K562 (cell line): ENCODE measurements at regions not wholly inside any gene's neighbourhood (a gene's known extent, or its start where the extent isn't known, plus 50 kb on each side); places are given as distances from the start of the nearest gene placed in this dataset.

ENCODE experiments used
- ATAC-seq: fragments of 200-7000 bp; cut with Tn5 transposase; 3 replicates; pipeline ENCODE4 v1.9.1; 2020; ENCODE audit warnings: moderate library complexity
- BruUV-seq: library from RNA; stranded (reverse); fragments of 400-500 nt; replicated peaks from 2 replicates; lab custom pipeline; 2021; lab: Mats Ljungman, UMichigan
- CTCF ChIA-PET: fragments of 300-600 bp; formaldehyde crosslinking; extraction: SDS; loops from one replicate; lab custom pipeline; 2021; ENCODE audit warnings: low intra/inter-chr PET ratio; lab: Yijun Ruan, JAX
- POLR2A ChIA-PET: fragments of 300-600, 350-650 bp; sonication (Branson Sonifier 250); formaldehyde crosslinking; extraction: SDS; loops from one replicate; lab custom pipeline; 2021; ENCODE audit warnings: antibody characterized with exemption, inconsistent platforms; lab: Yijun Ruan, JAX
- DNase-seq, 4 experiments: peaks; one replicate each; pipeline versions ENCODE4 v3.0.0 to v3.0.0-alpha.2; 2011 to 2018; ENCODE audit warnings: low spot score in 3 of 4, mixed read lengths in 3 of 4; ENCODE audit errors: extremely low read depth in 1 of 4
- FAIRE-seq: peaks from 2 replicates; lab custom pipeline; 2011; peaks lifted over from hg19 to GRCh38; lab: Jason Lieb, UNC
- H2AFZ ChIP-seq: 2 replicates; pipeline ENCODE4 v1.6.0; 2011; ENCODE audit warnings: low read depth, low read length, control low read depth, inconsistent platforms
- H3K27ac ChIP-seq: fragments of 200-600 bp; 3 replicates; pipeline ENCODE4 v1.8.0; 2011; ENCODE audit warnings: low read depth, mild to moderate bottlenecking, control low read depth, inconsistent platforms, low read length, moderate library complexity, mixed read lengths; ENCODE audit errors: extremely low read depth
- H3K27me3 ChIP-seq, 2 experiments: fragments of 300-600 bp in 1 of 2; 2 replicates in 1 of 2; 3 replicates in 1 of 2; pipeline versions ENCODE4 v1.6.0 to v1.8.0; 2011; ENCODE audit warnings: inconsistent platforms in 2 of 2, low read length in 2 of 2, mild to moderate bottlenecking in 1 of 2, mixed read lengths in 1 of 2, moderate library complexity in 1 of 2; ENCODE audit not compliant: control insufficient read depth in 2 of 2, insufficient read depth in 2 of 2
- H3K36me3 ChIP-seq: fragments of 300-600 bp; 3 replicates; pipeline ENCODE4 v1.8.0; 2011; ENCODE audit warnings: mild to moderate bottlenecking, low read length, inconsistent platforms; ENCODE audit not compliant: control insufficient read depth, insufficient read depth
- H3K4me1 ChIP-seq, 2 experiments: fragments of 200-600 bp in 1 of 2; replicated peaks in 1 of 2; 2 replicates in 1 of 2; 3 replicates in 1 of 2; pipeline versions ENCODE4 v1.5.1 to v1.8.0; 2011; ENCODE audit warnings: inconsistent platforms in 2 of 2, low read length in 2 of 2, mild to moderate bottlenecking in 1 of 2, mixed read lengths in 1 of 2, moderate library complexity in 1 of 2; ENCODE audit not compliant: control insufficient read depth in 2 of 2, insufficient read depth in 2 of 2
- H3K4me2 ChIP-seq: 2 replicates; pipeline ENCODE4 v1.6.1; 2011; ENCODE audit warnings: low read length, control low read depth, inconsistent platforms, mixed read lengths; ENCODE audit not compliant: insufficient read depth
- H3K4me3 ChIP-seq: fragments of 200-600 bp; sonication (generic), shearing (Covaris generic); 2 replicates; pipeline ENCODE4 v1.5.1; 2016; ENCODE audit warnings: control low read depth, inconsistent platforms
- H3K79me2 ChIP-seq: fragments of 200-600 bp; 3 replicates; pipeline ENCODE4 v1.8.0; 2011; ENCODE audit warnings: low read length, inconsistent platforms; ENCODE audit not compliant: control insufficient read depth, insufficient read depth
- H3K9ac ChIP-seq, 2 experiments: 2 replicates each; pipeline versions ENCODE4 v1.6.0 to v1.6.1; 2011; ENCODE audit warnings: low read depth in 2 of 2, low read length in 2 of 2, control low read depth in 1 of 2, inconsistent platforms in 1 of 2, mild to moderate bottlenecking in 1 of 2, mixed read lengths in 1 of 2; ENCODE audit not compliant: insufficient read depth in 1 of 2
- H3K9me1 ChIP-seq: one replicate; pipeline ENCODE4 v1.6.0; 2011; ENCODE audit warnings: inconsistent platforms, mild to moderate bottlenecking, low read length, moderate library complexity; ENCODE audit not compliant: control insufficient read depth, insufficient read depth
- H3K9me3 ChIP-seq: replicated peaks from 2 replicates; pipeline ENCODE4 v1.5.1; 2011; ENCODE audit warnings: low read depth, low read length, inconsistent platforms; ENCODE audit not compliant: control insufficient read depth, insufficient read depth
- H4K20me1 ChIP-seq: replicated peaks from 2 replicates; pipeline ENCODE4 v1.6.1; 2011; ENCODE audit warnings: low read length, inconsistent platforms, mixed read lengths; ENCODE audit not compliant: control insufficient read depth, insufficient read depth
- ATF3 ChIP-seq, 2 experiments: fragments of 450-650 bp in 1 of 2; sonication (generic) in 1 of 2; formaldehyde crosslinking in 1 of 2; IDR thresholded peaks in 1 of 2; conservative IDR thresholded peaks in 1 of 2; 2 replicates each; pipeline versions ENCODE4 v1.6.1 to v1.8.1; 2016 to 2023; ENCODE audit warnings: mild to moderate bottlenecking in 2 of 2, moderate library complexity in 2 of 2, inconsistent platforms in 1 of 2, missing genetic modification reagents in 1 of 2
- CEBPB ChIP-seq: fragments of 450-650 bp; IDR thresholded peaks from 2 replicates; pipeline ENCODE4 v1.6.1; 2016; ENCODE audit warnings: missing genetic modification characterization, missing compliant biosample characterization
- CHD4 ChIP-seq: fragments of 200-600 bp; sonication (generic); IDR thresholded peaks from 3 replicates; pipeline ENCODE4 v1.6.1; 2012; ENCODE audit warnings: low read depth, mild to moderate bottlenecking, mixed read lengths, low read length, inconsistent platforms; ENCODE audit not compliant: insufficient read depth, insufficient replicate concordance, poor library complexity, severe bottlenecking
- CSDE1 ChIP-seq, 2 experiments: fragments of 450-650 bp; IDR thresholded peaks; 2 replicates each; pipeline ENCODE4 v1.6.1; 2016; ENCODE audit warnings: mild to moderate bottlenecking in 1 of 2
- CTCF ChIP-seq, 3 experiments: IDR thresholded peaks in 2 of 3; conservative IDR thresholded peaks in 1 of 3; 2 replicates each; pipeline ENCODE4 v1.5.1; 2011 to 2012; ENCODE audit warnings: low read length in 3 of 3, mild to moderate bottlenecking in 3 of 3, control low read depth in 2 of 3, improper control_type of control experiment in 1 of 3, inconsistent platforms in 1 of 3, low read depth in 1 of 3, mixed read lengths in 1 of 3, moderate library complexity in 1 of 3; ENCODE audit not compliant: insufficient read depth in 2 of 3
- ETV6 ChIP-seq, 3 experiments: fragments of 150-350 bp in 1 of 3; sonication (generic) in 1 of 3; formaldehyde crosslinking in 1 of 3; IDR thresholded peaks; 2 replicates each; pipeline versions ENCODE4 v1.6.1 to v1.8.0; 2014 to 2022; ENCODE audit warnings: borderline replicate concordance in 2 of 3, low read depth in 2 of 3, antibody characterized with exemption in 1 of 3, low read length in 1 of 3, mild to moderate bottlenecking in 1 of 3, missing genetic modification reagents in 1 of 3
- EZH2 ChIP-seq: IDR thresholded peaks from 2 replicates; pipeline ENCODE4 v1.6.1; 2012; ENCODE audit warnings: low read depth, mild to moderate bottlenecking, inconsistent platforms, low read length, borderline replicate concordance
- HMG20A ChIP-seq: fragments of 450-650 bp; formaldehyde crosslinking; conservative IDR thresholded peaks from 2 replicates; pipeline ENCODE4 v1.4.0; 2020; ENCODE audit warnings: mild to moderate bottlenecking, mixed read lengths
- HMGXB4 ChIP-seq: sonication (generic); formaldehyde crosslinking; IDR thresholded peaks from 2 replicates; pipeline ENCODE4 v1.8.1; 2023; ENCODE audit warnings: mild to moderate bottlenecking, missing genetic modification reagents
- KDM4B ChIP-seq, 2 experiments: fragments of 450-650 bp in 1 of 2; sonication (generic) in 1 of 2; IDR thresholded peaks; 2 replicates each; pipeline ENCODE4 v1.6.1; 2016 to 2017; ENCODE audit warnings: borderline replicate concordance in 2 of 2, antibody characterized with exemption in 1 of 2, low read depth in 1 of 2, mild to moderate bottlenecking in 1 of 2
- MIER1 ChIP-seq: fragments of 450-650 bp; IDR thresholded peaks from 2 replicates; pipeline ENCODE4 v1.6.1; 2016; ENCODE audit warnings: antibody characterized with exemption, mild to moderate bottlenecking, low read depth
- PHF20 ChIP-seq: fragments of 450-650 bp; IDR thresholded peaks from 2 replicates; pipeline ENCODE4 v1.6.1; 2018; ENCODE audit not compliant: partially characterized antibody
- POLR2A ChIP-seq: fragments of 450-650 bp; conservative IDR thresholded peaks from 2 replicates; pipeline ENCODE4 v1.6.1; 2016
- RAD51 ChIP-seq: fragments of 450-650 bp; IDR thresholded peaks from 2 replicates; pipeline ENCODE4 v1.7.1; 2016; ENCODE audit warnings: low read depth, mild to moderate bottlenecking, borderline replicate concordance
- SP2 ChIP-seq: IDR thresholded peaks from 2 replicates; pipeline ENCODE4 v1.6.1; 2011; ENCODE audit warnings: mild to moderate bottlenecking, low read depth, low read length, moderate library complexity; ENCODE audit not compliant: poor library complexity, severe bottlenecking; ENCODE audit errors: extremely low read depth
- ZNF311 ChIP-seq: fragments of 250-450 bp; sonication (Bioruptor Pico); IDR thresholded peaks from 2 replicates; pipeline ENCODE4 v1.4.0; 2020; ENCODE audit warnings: mild to moderate bottlenecking, moderate library complexity
- ZNF644 ChIP-seq: fragments of 200-800 bp; sonication (Bioruptor generic); IDR thresholded peaks from 2 replicates; pipeline ENCODE4 v1.6.1; 2016; ENCODE audit warnings: low read depth, missing genetic modification characterization, missing compliant biosample characterization
- WGBS: fragments of 100-300 bp; shearing (Covaris generic); methylation state at CpG from one replicate; pipeline ENCODE4 v1.1.6; 2016; ENCODE audit warnings: low coverage, mixed read lengths; ENCODE audit not compliant: insufficient coverage; ENCODE audit errors: missing lambda C conversion rate; 5-methylcytosine and 5-hydroxymethylcytosine counted together
- in situ Hi-C: fragments of 300-500 bp; cut with MboI; formaldehyde crosslinking; loops from 4 replicates; pipeline ENCODE4 v1.15.0; 2018; ENCODE audit warnings: inconsistent platforms, mixed read lengths
- intact Hi-C: fragments of 100-400 bp; cut with micrococcal nuclease; formaldehyde crosslinking; loops from 2 replicates; pipeline ENCODE4 v1.14.2; 2022

- POLR2A ChIA-PET: no interaction called here
- TF ChIP-seq MIER1 (no peak), EZH2 (no peak), SP2 (no peak), ZNF644 (tag) (no peak), PHF20 (no peak), KDM4B (IDR thresholded peaks at IDR 0.05; ENCODE audit: borderline replicate concordance in 2 of 2, low read depth in 1 of 2) (no peak), HMGXB4 (CRISPR knock-in tag) (no peak), CHD4 (no peak), RAD51 (no peak), CTCF (IDR thresholded peaks at IDR 0.05 in 2 of 3, conservative IDR thresholded peaks at IDR 0.05 in 1 of 3; ENCODE audit: insufficient read depth in 2 of 3, low read depth in 1 of 3, low read length in 3 of 3) (no peak), POLR2A (no peak), CSDE1 (IDR thresholded peaks at IDR 0.05) (no peak), HMG20A (CRISPR knock-in tag) (no peak), CEBPB (tag) (no peak), ZNF311 (CRISPR knock-in tag) (no peak), ETV6 (IDR thresholded peaks at IDR 0.05; ENCODE audit: borderline replicate concordance in 1 of 2, low read depth in 2 of 2, low read length in 1 of 2) (no peak), ETV6 (CRISPR knock-in tag; IDR thresholded peaks at IDR 0.05; ENCODE audit: borderline replicate concordance) (no peak), ATF3 (IDR thresholded peaks at IDR 0.05) (no peak), ATF3 (CRISPR knock-in tag; conservative IDR thresholded peaks at IDR 0.05) (no peak)
These were observed 617.0 kb upstream of the CDH5 start for GRCh38 chr16:65749506-65749905.

More at GRCh38 chr16:65749506-65749905, 617.0 kb upstream of the CDH5 start:
- Histone ChIP-seq H3K27me3 (0 out of 5 replicates have a peak, but pooled peaks cover 2 to 6% of the 10 kb centered on the region in 2 experiments), H4K20me1 (no peaks in the 10 kb centered on the region), H3K79me2 (no peaks in the 10 kb centered on the region), H3K36me3 (no peaks in the 10 kb centered on the region), H3K9ac (no peak overlapping the region), H2AFZ (no peak overlapping the region), H3K27ac (no peak overlapping the region), H3K4me2 (no peak overlapping the region), H3K4me3 (no peak overlapping the region), H3K4me1 (no peaks in the 10 kb centered on the region; a peak in 1 of 5 replicates), H3K9me1 (no peaks in the 10 kb centered on the region), H3K9me3 (no peaks in the 10 kb centered on the region)
- ATAC-seq (no peak), FAIRE-seq (no peak), DNase-seq (no peak)
- BruUV-seq: no TSS peak
- CTCF ChIA-PET: no interaction called here
- 0% methylated on average over 6 of the region's 6 CpGs for WGBS
- intact Hi-C loops: no loop called here
- in situ Hi-C loops: no loop called here
